Nephron progenitor cell (in vitro differentiated cells): ENCODE measurements at regions not wholly inside any gene's neighbourhood (a gene's known extent, or its start where the extent isn't known, plus 50 kb on each side); places are given as distances from the start of the nearest gene placed in this dataset.

Experiments used
- DNase-seq: peaks from one replicate; pipeline ENCODE4 v3.0.0; 2021
- H3K27ac Mint-ChIP-seq: 2 replicates; pipeline ENCODE4 v1.8.0; 2021; ENCODE audit warnings: mild to moderate bottlenecking, moderate library complexity, mixed read lengths
- H3K27me3 Mint-ChIP-seq: 2 replicates; pipeline ENCODE4 v1.8.0; 2021; ENCODE audit warnings: mild to moderate bottlenecking, low read depth, mixed read lengths; ENCODE audit not compliant: poor library complexity
- H3K36me3 Mint-ChIP-seq: 2 replicates; pipeline ENCODE4 v1.8.0; 2021; ENCODE audit warnings: low read depth, mixed read lengths
- H3K4me1 Mint-ChIP-seq: 2 replicates; pipeline ENCODE4 v1.8.0; 2021; ENCODE audit warnings: mixed read lengths
- H3K4me3 Mint-ChIP-seq: 2 replicates; pipeline ENCODE4 v1.8.0; 2021; ENCODE audit warnings: mild to moderate bottlenecking, moderate library complexity, mixed read lengths
- H3K9me3 Mint-ChIP-seq: 2 replicates; pipeline ENCODE4 v1.8.0; 2021; ENCODE audit warnings: mild to moderate bottlenecking, moderate library complexity, mixed read lengths
- CTCF ChIP-seq: fragments of 200-600 bp; sonication (generic); IDR thresholded peaks from 2 replicates; pipeline ENCODE4 v1.5.0; 2021; ENCODE audit warnings: antibody characterized with exemption

GRCh38 chr7:83701736-83702135 is 52.8 kb upstream of the SEMA3E start:
- Mint-ChIP-seq H3K9me3 (no peaks in the 10 kb centered on the region), H3K36me3 (no peaks in the 10 kb centered on the region), H3K4me1 (peaks cover 20% of the 10 kb centered on the region), H3K27me3 (no peaks in the 10 kb centered on the region), H3K4me3 (no peak overlapping the region), H3K27ac (no peak overlapping the region)
- DNase-seq: no peak
- no peak for TF ChIP-seq CTCF
